PC-9 (cell line): ENCODE measurements at regions not wholly inside any gene's neighbourhood (a gene's known extent, or its start where the extent isn't known, plus 50 kb on each side); places are given as distances from the start of the nearest gene placed in this dataset.
A peak's percentile ranks its signal among the peaks of the same experiment; 100 is the strongest.

Source experiments
- BruUV-seq: library from RNA; stranded (reverse); fragments of 400-500 nt; replicated peaks from 2 replicates; lab custom pipeline; 2021; lab: Mats Ljungman, UMichigan
- CTCF ChIA-PET: fragments of 300-600 bp; sonication (Branson Sonifier 250); formaldehyde crosslinking; loops from one replicate; lab custom pipeline; 2022; ENCODE audit warnings: antibody characterized with exemption; lab: Charles Lee
- POLR2A ChIA-PET: fragments of 300-600 bp; sonication (Branson Sonifier 250); formaldehyde crosslinking; loops from one replicate; lab custom pipeline; 2022; ENCODE audit warnings: antibody characterized with exemption; ENCODE audit not compliant: unreplicated experiment; lab: Charles Lee
- DNase-seq, 2 experiments: peaks; one replicate each; pipeline versions ENCODE4 v3.0.0 to v3.0.0-alpha.2; 2015 to 2022; ENCODE audit warnings: mixed read lengths in 1 of 2
- H2AFZ ChIP-seq: fragments of 200-600 bp; sonication (generic); 2 replicates; pipeline ENCODE4 v1.8.1; 2017; ENCODE audit warnings: antibody characterized with exemption
- H3F3A ChIP-seq: fragments of 200-600 bp; sonication (generic); 2 replicates; pipeline ENCODE4 v1.8.1; 2017; ENCODE audit warnings: antibody characterized with exemption, mild to moderate bottlenecking, low read depth; ENCODE audit not compliant: insufficient read depth
- H3K27ac ChIP-seq: fragments of 200-600 bp; sonication (generic); 2 replicates; pipeline ENCODE4 v1.6.1; 2016; ENCODE audit warnings: mixed run types
- H3K27me3 ChIP-seq: fragments of 200-600 bp; sonication (generic); 2 replicates; pipeline ENCODE4 v1.6.1; 2016; ENCODE audit warnings: low read depth, mixed run types; ENCODE audit not compliant: insufficient read depth
- H3K36me3 ChIP-seq: fragments of 200-600 bp; sonication (generic); 2 replicates; pipeline ENCODE4 v1.6.1; 2016; ENCODE audit warnings: low read depth, mixed run types
- H3K4me1 ChIP-seq: fragments of 200-600 bp; sonication (generic); replicated peaks from 2 replicates; pipeline ENCODE4 v1.6.1; 2016; ENCODE audit warnings: mixed run types; ENCODE audit not compliant: insufficient read depth
- H3K4me2 ChIP-seq: fragments of 200-600 bp; sonication (generic); 2 replicates; pipeline ENCODE4 v1.6.1; 2017; ENCODE audit warnings: mixed run types
- H3K4me3 ChIP-seq: fragments of 200-600 bp; sonication (generic); 2 replicates; pipeline ENCODE4 v1.6.1; 2016; ENCODE audit warnings: mixed run types
- H3K79me2 ChIP-seq: fragments of 200-600 bp; sonication (generic); 2 replicates; pipeline ENCODE4 v1.6.1; 2017; ENCODE audit warnings: low read depth, mixed run types
- H3K9me2 ChIP-seq: fragments of 200-600 bp; sonication (generic); 2 replicates; pipeline ENCODE4 v1.8.1; 2017; ENCODE audit warnings: mild to moderate bottlenecking; ENCODE audit not compliant: insufficient read depth
- H3K9me3 ChIP-seq: fragments of 200-600 bp; sonication (generic); 2 replicates; pipeline ENCODE4 v1.8.1; 2016; ENCODE audit warnings: low read depth; ENCODE audit not compliant: insufficient read depth
- H4K20me1 ChIP-seq: fragments of 200-600 bp; sonication (generic); 2 replicates; pipeline ENCODE4 v1.8.1; 2017; ENCODE audit not compliant: insufficient read depth
- CTCF ChIP-seq: fragments of 200-600 bp; sonication (generic); conservative IDR thresholded peaks from 2 replicates; pipeline ENCODE4 v1.6.1; 2017; ENCODE audit warnings: mixed run types, antibody characterized with exemption, mild to moderate bottlenecking, moderate library complexity
- EZH2 ChIP-seq: fragments of 200-600 bp; sonication (generic); IDR thresholded peaks from 2 replicates; pipeline ENCODE4 v1.8.0; 2017; ENCODE audit warnings: antibody characterized with exemption, low read depth
- intact Hi-C: fragments of 100-400 bp; cut with micrococcal nuclease; formaldehyde crosslinking; loops from one replicate; pipeline ENCODE4 v1.10.0; 2022; ENCODE audit not compliant: unreplicated experiment

GRCh38 chr6:121835662-121836061 lies 400.2 kb downstream of the GJA1 start:
- no peaks in the 10 kb centered on the region for H3K27me3 ChIP-seq
- TF ChIP-seq EZH2 (no peak), CTCF (no peak)
- no peaks in the 10 kb centered on the region for H3K36me3 ChIP-seq
- ChIA-PET POLR2A (no interaction called here), CTCF (no interaction called here)
- H2AFZ ChIP-seq, result no peak overlapping the region
- no peaks in the 10 kb centered on the region for H4K20me1 ChIP-seq
- no peak overlapping the region for H3K4me3 ChIP-seq
- no peak overlapping the region for H3K4me2 ChIP-seq
- no peaks in the 10 kb centered on the region for H3K4me1 ChIP-seq
- intact Hi-C loops, result no loop called here
- no TSS peak for BruUV-seq
- H3F3A ChIP-seq, result no peaks in the 10 kb centered on the region
- no peaks in the 10 kb centered on the region for H3K9me3 ChIP-seq
- peak in 1 of 2 experiments; percentile 34 for DNase-seq
- H3K79me2 ChIP-seq, result no peaks in the 10 kb centered on the region
- no peak overlapping the region for H3K27ac ChIP-seq
- H3K9me2 ChIP-seq, result no peaks in the 10 kb centered on the region

GRCh38 chr6:121837545-121838229 lies 402.2 kb downstream of the GJA1 start:
- H3K9me2 ChIP-seq, result no peaks in the 10 kb centered on the region
- BruUV-seq, result no TSS peak
- H3K4me2 ChIP-seq, result no peak overlapping the region
- no peak overlapping the region for H2AFZ ChIP-seq
- H3K79me2 ChIP-seq, result no peaks in the 10 kb centered on the region
- intact Hi-C loops, result no loop called here
- H4K20me1 ChIP-seq, result no peaks in the 10 kb centered on the region
- no peaks in the 10 kb centered on the region for H3K9me3 ChIP-seq
- POLR2A ChIA-PET, result no interaction called here
- H3K27ac ChIP-seq, result no peak overlapping the region
- no peak for TF ChIP-seq EZH2
- no peak for TF ChIP-seq CTCF
- no peaks in the 10 kb centered on the region for H3K36me3 ChIP-seq
- no peaks in the 10 kb centered on the region for H3K4me1 ChIP-seq
- no peaks in the 10 kb centered on the region for H3F3A ChIP-seq
- H3K27me3 ChIP-seq, result no peaks in the 10 kb centered on the region
- no peak overlapping the region for H3K4me3 ChIP-seq
- CTCF ChIA-PET, result no interaction called here
- DNase-seq, result no peak

GRCh38 chr6:121838842-121839241 lies 403.4 kb downstream of the GJA1 start:
- Histone ChIP-seq H3K79me2 (no peaks in the 10 kb centered on the region), H3K9me3 (no peaks in the 10 kb centered on the region), H3K9me2 (no peaks in the 10 kb centered on the region), H3K36me3 (no peaks in the 10 kb centered on the region), H3K4me3 (no peak overlapping the region), H3K4me2 (no peak overlapping the region), H2AFZ (no peak overlapping the region), H3K4me1 (no peaks in the 10 kb centered on the region), H4K20me1 (no peaks in the 10 kb centered on the region), H3K27me3 (no peaks in the 10 kb centered on the region), H3K27ac (no peak overlapping the region), H3F3A (no peaks in the 10 kb centered on the region)
- CTCF ChIA-PET, result no interaction called here
- no TSS peak for BruUV-seq
- intact Hi-C loops, result no loop called here
- TF ChIP-seq EZH2, result no peak
- no peak for TF ChIP-seq CTCF
- peak in 1 of 2 experiments; percentile 34 for DNase-seq
- POLR2A ChIA-PET, result no interaction called here
